GM23248 (cell line): ENCODE measurements at regions not wholly inside any gene's neighbourhood (a gene's known extent, or its start where the extent isn't known, plus 50 kb on each side); places are given as distances from the start of the nearest gene placed in this dataset.

ENCODE experiments used
- DNase-seq: peaks from one replicate; pipeline ENCODE4 v3.0.0-alpha.2; 2015
- H2AFZ ChIP-seq: fragments of 200-600 bp; sonication (generic); 2 replicates; pipeline ENCODE4 v1.6.1; 2016; ENCODE audit warnings: antibody characterized with exemption
- H3F3A ChIP-seq: fragments of 200-600 bp; sonication (generic); 2 replicates; pipeline ENCODE4 v1.6.1; 2016; ENCODE audit warnings: mild to moderate bottlenecking, antibody characterized with exemption, mixed run types; ENCODE audit not compliant: insufficient read depth
- H3K27ac ChIP-seq: fragments of 200-600 bp; sonication (generic); 2 replicates; pipeline ENCODE4 v1.5.1; 2016; ENCODE audit warnings: mild to moderate bottlenecking
- H3K27me3 ChIP-seq: fragments of 200-600 bp; sonication (generic); replicated peaks from 2 replicates; pipeline ENCODE4 v1.6.1; 2016; ENCODE audit warnings: mild to moderate bottlenecking; ENCODE audit not compliant: insufficient read depth
- H3K36me3 ChIP-seq: fragments of 200-600 bp; sonication (generic); 2 replicates; pipeline ENCODE4 v1.6.1; 2016; ENCODE audit warnings: low read depth, mild to moderate bottlenecking
- H3K4me1 ChIP-seq: fragments of 200-600 bp; sonication (generic); 2 replicates; pipeline ENCODE4 v1.6.1; 2016; ENCODE audit warnings: mild to moderate bottlenecking; ENCODE audit not compliant: insufficient read depth
- H3K4me2 ChIP-seq: fragments of 200-600 bp; sonication (generic); one replicate; pipeline ENCODE4 v1.6.1; 2016; ENCODE audit warnings: mild to moderate bottlenecking; ENCODE audit not compliant: unreplicated experiment
- H3K4me3 ChIP-seq: fragments of 200-600 bp; sonication (generic); 2 replicates; pipeline ENCODE4 v1.5.1; 2016; ENCODE audit warnings: mild to moderate bottlenecking
- H3K79me2 ChIP-seq: fragments of 200-600 bp; sonication (generic); 2 replicates; pipeline ENCODE4 v1.6.1; 2016; ENCODE audit warnings: mild to moderate bottlenecking; ENCODE audit not compliant: insufficient read depth
- H3K9ac ChIP-seq: fragments of 200-600 bp; sonication (generic); 2 replicates; pipeline ENCODE4 v1.6.1; 2016; ENCODE audit warnings: mild to moderate bottlenecking
- H3K9me2 ChIP-seq: fragments of 200-600 bp; sonication (generic); 2 replicates; pipeline ENCODE4 v1.6.1; 2016; ENCODE audit warnings: mixed run types, mild to moderate bottlenecking, moderate library complexity; ENCODE audit not compliant: insufficient read depth
- H3K9me3 ChIP-seq: fragments of 200-600 bp; sonication (generic); one replicate; pipeline ENCODE4 v1.6.1; 2017; ENCODE audit warnings: low read depth
- H4K20me1 ChIP-seq: fragments of 200-600 bp; sonication (generic); 2 replicates; pipeline ENCODE4 v1.6.0; 2016; ENCODE audit not compliant: insufficient read depth
- EZH2 ChIP-seq: fragments of 200-600 bp; sonication (generic); IDR thresholded peaks from 2 replicates; pipeline ENCODE4 v1.6.1; 2018; ENCODE audit warnings: antibody characterized with exemption, mild to moderate bottlenecking; ENCODE audit not compliant: insufficient read depth, poor library complexity, severe bottlenecking
- EZH2phosphoT487 ChIP-seq: fragments of 200-600 bp; sonication (generic); IDR thresholded peaks from 2 replicates; pipeline ENCODE4 v1.6.1; 2018; ENCODE audit warnings: antibody characterized with exemption, moderate library complexity, mild to moderate bottlenecking, low read depth; ENCODE audit not compliant: insufficient read depth
- WGBS, 2 experiments: methylation state at CpG; one replicate each; pipeline ENCODE4 v1.1.6; 2015 to 2017; ENCODE audit warnings: low lambda C conversion rate in 2 of 2, low coverage in 1 of 2; ENCODE audit errors: missing lambda C conversion rate in 2 of 2; 5-methylcytosine and 5-hydroxymethylcytosine counted together
- in situ Hi-C: fragments of 300-500 bp; cut with MboI; formaldehyde crosslinking; loops from 2 replicates; pipeline ENCODE4 v1.15.0; 2020

DNA sequence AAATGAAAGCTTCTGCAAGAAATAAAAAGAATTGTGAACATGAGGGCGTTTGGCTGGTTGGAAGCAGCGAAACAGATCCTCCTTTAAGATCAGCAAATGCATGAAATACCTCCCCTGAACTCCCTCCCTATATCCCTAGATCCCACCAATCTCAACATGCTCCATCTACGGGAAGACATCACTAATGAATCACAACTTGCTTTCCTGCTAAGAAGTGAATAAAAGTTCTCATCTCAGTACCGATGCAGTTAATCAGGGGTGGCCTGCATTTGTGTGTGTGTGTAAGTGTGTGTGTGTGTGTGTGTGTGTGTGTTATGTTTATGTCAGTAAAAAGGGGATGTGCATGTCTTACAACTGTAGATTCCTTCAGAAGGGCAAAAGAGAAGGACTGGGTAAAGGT, 238.7 kb downstream of the LIG4 start:
- WGBS, 2 experiments = 25% methylated on average over 4 of the region's 4 CpGs

DNA sequence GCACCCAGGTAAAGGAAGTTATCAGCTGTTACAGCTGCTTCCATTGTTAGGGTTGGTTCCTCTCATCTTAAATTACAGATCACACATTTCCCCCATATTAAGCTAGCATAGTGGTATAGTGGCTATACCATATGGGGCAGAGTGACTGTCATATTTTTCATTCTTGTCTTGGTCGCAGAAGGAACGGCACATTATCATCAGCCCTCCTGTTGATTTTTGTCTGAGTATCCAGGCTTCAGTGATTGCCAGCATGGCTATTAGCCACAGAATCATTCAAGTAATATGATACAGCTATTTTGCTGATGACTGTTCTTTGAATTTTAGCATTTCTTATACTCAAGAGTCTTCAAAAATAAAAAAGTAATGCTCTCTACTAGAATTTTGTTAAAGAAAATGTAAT, 240.9 kb downstream of the LIG4 start:
- in situ Hi-C loops = no loop called here
- Histone ChIP-seq H3K4me2 (no peak overlapping the region), H3K9me3 (no peaks in the 10 kb centered on the region), H3K79me2 (no peaks in the 10 kb centered on the region), H2AFZ (no peak overlapping the region), H3K9ac (no peak overlapping the region), H3K27ac (no peak overlapping the region), H3F3A (no peaks in the 10 kb centered on the region), H3K9me2 (no peaks in the 10 kb centered on the region), H3K4me3 (no peak overlapping the region), H4K20me1 (no peaks in the 10 kb centered on the region), H3K36me3 (no peaks in the 10 kb centered on the region), H3K27me3 (peaks cover 9% of the 10 kb centered on the region; the same call in 1 of the 2 replicates), H3K4me1 (no peaks in the 10 kb centered on the region)
- WGBS, 2 experiments = 62 to 75% methylated on average over 2 of the region's 2 CpGs
- no peak for DNase-seq
- TF ChIP-seq EZH2phosphoT487 (no peak), EZH2 (no peak)

More for the DNA sequence above, 238.7 kb downstream of the LIG4 start:
- TF ChIP-seq EZH2phosphoT487 (no peak), EZH2 (no peak)
- no peak overlapping the region for H3K9ac ChIP-seq
- in situ Hi-C loops = no loop called here
- H3K9me2 ChIP-seq = no peaks in the 10 kb centered on the region
- no peaks in the 10 kb centered on the region for H3K9me3 ChIP-seq
- DNase-seq = no peak
- no peak overlapping the region for H3K4me3 ChIP-seq
- H3F3A ChIP-seq = no peaks in the 10 kb centered on the region
- no peaks in the 10 kb centered on the region for H3K4me1 ChIP-seq
- H3K27ac ChIP-seq = no peak overlapping the region
- no peak overlapping the region for H2AFZ ChIP-seq
- H4K20me1 ChIP-seq = no peaks in the 10 kb centered on the region; the same call in 1 of the 2 replicates
- no peaks in the 10 kb centered on the region for H3K36me3 ChIP-seq
- peaks cover 7% of the 10 kb centered on the region; the same call in 1 of the 2 replicates for H3K27me3 ChIP-seq
- H3K79me2 ChIP-seq = no peaks in the 10 kb centered on the region
- no peak overlapping the region for H3K4me2 ChIP-seq

DNA sequence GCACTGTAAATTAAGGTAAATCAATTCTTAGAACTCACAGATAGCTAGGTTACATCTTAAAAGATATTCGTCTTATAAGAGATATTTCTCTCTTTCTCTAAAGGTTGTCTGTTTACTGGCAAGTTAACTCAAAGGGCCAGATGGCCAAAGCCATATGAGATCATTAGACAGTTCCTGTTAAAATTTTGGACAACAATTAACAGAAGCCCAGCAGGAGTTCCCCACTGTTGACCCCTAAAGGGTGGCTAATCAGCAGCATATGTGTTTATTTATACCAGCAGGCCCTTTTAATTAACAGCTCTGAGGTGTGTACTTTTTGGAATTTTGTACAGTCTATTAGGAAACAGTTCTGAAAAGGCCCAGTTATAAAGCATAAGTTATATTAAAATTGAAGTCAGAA, 245.8 kb downstream of the LIG4 start:
- no peak overlapping the region for H3K4me2 ChIP-seq
- H4K20me1 ChIP-seq = no peaks in the 10 kb centered on the region
- H3K27me3 ChIP-seq = peaks cover 3% of the 10 kb centered on the region; the same call in 1 of the 2 replicates
- no peak overlapping the region for H3K4me3 ChIP-seq
- no peak overlapping the region for H2AFZ ChIP-seq
- WGBS, 2 experiments = 7 to 12% methylated on average over 1 of the region's 1 CpG
- no peaks in the 10 kb centered on the region for H3F3A ChIP-seq
- in situ Hi-C loops = no loop called here
- no peaks in the 10 kb centered on the region for H3K4me1 ChIP-seq
- DNase-seq = no peak
- no peak for TF ChIP-seq EZH2phosphoT487
- no peak for TF ChIP-seq EZH2
- no peaks in the 10 kb centered on the region for H3K9me3 ChIP-seq
- H3K27ac ChIP-seq = no peak overlapping the region
- no peaks in the 10 kb centered on the region for H3K9me2 ChIP-seq
- H3K79me2 ChIP-seq = no peaks in the 10 kb centered on the region
- H3K9ac ChIP-seq = no peak overlapping the region
- H3K36me3 ChIP-seq = no peaks in the 10 kb centered on the region

DNA sequence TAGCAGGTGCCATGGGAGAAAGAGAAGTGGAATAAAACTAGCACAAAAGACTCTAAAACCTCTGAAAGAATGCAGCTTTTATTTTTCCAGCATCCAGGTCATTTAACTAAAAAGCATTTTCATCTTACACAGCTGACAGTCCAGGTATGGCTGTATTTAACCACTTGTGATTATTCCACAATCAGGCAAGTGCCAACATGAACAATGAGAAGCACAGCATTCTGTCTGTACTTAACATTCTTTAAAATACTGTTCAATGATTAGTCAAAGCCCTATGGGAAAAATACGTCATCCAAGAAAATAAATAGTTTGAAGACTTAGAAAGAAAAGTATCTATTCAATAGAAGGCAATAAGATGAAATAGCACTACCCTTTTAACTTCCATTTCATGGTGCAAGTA, 246.9 kb downstream of the LIG4 start:
- H3K9me2 ChIP-seq = no peaks in the 10 kb centered on the region
- no peaks in the 10 kb centered on the region for H4K20me1 ChIP-seq
- H3K36me3 ChIP-seq = no peaks in the 10 kb centered on the region
- H3K4me1 ChIP-seq = no peaks in the 10 kb centered on the region
- no peak overlapping the region for H3K27ac ChIP-seq
- no peak overlapping the region for H3K4me2 ChIP-seq
- H3F3A ChIP-seq = no peaks in the 10 kb centered on the region
- in situ Hi-C loops = no loop called here
- H3K79me2 ChIP-seq = no peaks in the 10 kb centered on the region
- H2AFZ ChIP-seq = no peak overlapping the region
- no peak overlapping the region for H3K9ac ChIP-seq
- no peak for TF ChIP-seq EZH2
- no peak for TF ChIP-seq EZH2phosphoT487
- DNase-seq = no peak
- H3K4me3 ChIP-seq = no peak overlapping the region
- peaks cover 3% of the 10 kb centered on the region; the same call in 1 of the 2 replicates for H3K27me3 ChIP-seq
- H3K9me3 ChIP-seq = no peaks in the 10 kb centered on the region
- 15 to 17% methylated on average over 1 of the region's 1 CpG for WGBS, 2 experiments

DNA sequence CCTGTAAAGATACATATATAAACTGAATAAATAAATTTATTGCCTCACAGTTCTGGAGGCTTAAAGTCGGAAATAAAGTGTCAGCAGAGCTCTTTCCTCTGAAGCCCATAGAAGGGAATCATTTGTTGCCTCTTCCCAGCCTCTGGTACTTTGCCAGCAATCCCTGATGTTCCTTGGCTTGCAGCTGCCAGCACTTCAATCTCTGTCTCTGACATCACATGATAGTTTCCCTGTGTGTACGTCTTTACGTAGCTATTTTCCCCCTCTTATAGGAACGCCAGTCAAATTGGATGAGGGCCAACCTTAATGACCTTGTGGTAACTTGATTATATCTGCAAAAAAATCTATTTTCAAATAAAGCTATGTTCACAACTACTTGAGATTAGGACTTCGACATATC, 250.9 kb downstream of the LIG4 start:
- no peak overlapping the region for H3K9ac ChIP-seq
- H2AFZ ChIP-seq = no peak overlapping the region
- H4K20me1 ChIP-seq = no peaks in the 10 kb centered on the region
- H3K79me2 ChIP-seq = no peaks in the 10 kb centered on the region
- 9 to 12% methylated on average over 5 of the region's 5 CpGs for WGBS, 2 experiments
- TF ChIP-seq EZH2phosphoT487 (no peak), EZH2 (no peak)
- no peaks in the 10 kb centered on the region; the same call in 1 of the 2 replicates for H3K27me3 ChIP-seq
- no peaks in the 10 kb centered on the region for H3K9me3 ChIP-seq
- no peaks in the 10 kb centered on the region for H3K4me1 ChIP-seq
- no peaks in the 10 kb centered on the region for H3K36me3 ChIP-seq
- no peak overlapping the region for H3K4me3 ChIP-seq
- in situ Hi-C loops = no loop called here
- no peak overlapping the region for H3K4me2 ChIP-seq
- no peaks in the 10 kb centered on the region for H3F3A ChIP-seq
- no peak overlapping the region for H3K27ac ChIP-seq
- H3K9me2 ChIP-seq = no peaks in the 10 kb centered on the region
- no peak for DNase-seq
